GM12878 (cell line): ENCODE measurements at regions not wholly inside any gene's neighbourhood (a gene's known extent, or its start where the extent isn't known, plus 50 kb on each side); places are given as distances from the start of the nearest gene placed in this dataset.

Experiments
- ATAC-seq: fragments of 200-7000 bp; cut with Tn5 transposase; 3 replicates; pipeline ENCODE4 v1.9.1; 2020; ENCODE audit warnings: mild to moderate bottlenecking, moderate library complexity
- BruUV-seq: library from RNA; stranded (reverse); fragments of 400-500 nt; replicated peaks from 2 replicates; lab custom pipeline; 2021; lab: Mats Ljungman, UMichigan
- CTCF ChIA-PET: fragments of 300-600 bp; sonication (Branson Sonifier 250); formaldehyde crosslinking; extraction: SDS; loops from one replicate; lab custom pipeline; 2021; ENCODE audit warnings: inconsistent platforms; lab: Yijun Ruan, JAX
- POLR2A ChIA-PET: fragments of 350-600 bp; formaldehyde crosslinking; extraction: SDS; loops from one replicate; lab custom pipeline; 2021; ENCODE audit warnings: inconsistent platforms; lab: Charles Lee
- RAD21 ChIA-PET: fragments of 300-600 bp; sonication (Branson Sonifier 250); formaldehyde crosslinking; loops from one replicate; lab custom pipeline; 2023; ENCODE audit warnings: antibody characterized with exemption; ENCODE audit not compliant: unreplicated experiment; lab: Charles Lee
- SMC1A ChIA-PET: fragments of 300-600 bp; sonication (Branson Sonifier 250); formaldehyde crosslinking; loops from one replicate; lab custom pipeline; 2023; ENCODE audit not compliant: unreplicated experiment, uncharacterized antibody; lab: Charles Lee
- DNase-seq: peaks from one replicate; pipeline ENCODE4 v3.0.0-alpha.2; 2011; ENCODE audit warnings: low read depth, low spot score
- FAIRE-seq: peaks from 3 replicates; lab custom pipeline; 2011; peaks lifted over from hg19 to GRCh38; lab: Jason Lieb, UNC
- H2AFZ ChIP-seq: 2 replicates; pipeline ENCODE4 v1.6.0; 2011; ENCODE audit warnings: low read depth, low read length, control low read depth; ENCODE audit not compliant: control insufficient read depth
- H3K27ac ChIP-seq: 2 replicates; pipeline ENCODE4 v1.5.1; 2011; ENCODE audit warnings: control low read depth; ENCODE audit not compliant: control insufficient read depth, insufficient read depth
- H3K27me3 ChIP-seq, 2 experiments: replicated peaks in 1 of 2; 2 replicates each; pipeline versions ENCODE4 v1.6.0 to v1.6.1; 2011; ENCODE audit warnings: low read length in 1 of 2; ENCODE audit not compliant: control insufficient read depth in 2 of 2, insufficient read depth in 2 of 2
- H3K36me3 ChIP-seq, 2 experiments: 2 replicates each; pipeline ENCODE4 v1.5.1; 2011; ENCODE audit warnings: low read length in 1 of 2; ENCODE audit not compliant: control insufficient read depth in 2 of 2, insufficient read depth in 2 of 2
- H3K4me1 ChIP-seq: 2 replicates; pipeline ENCODE4 v1.6.1; 2011; ENCODE audit warnings: mild to moderate bottlenecking, low read length, moderate library complexity, mixed read lengths; ENCODE audit not compliant: control insufficient read depth, insufficient read depth
- H3K4me2 ChIP-seq: 2 replicates; pipeline ENCODE4 v1.6.0; 2011; ENCODE audit warnings: control low read depth; ENCODE audit not compliant: control insufficient read depth, insufficient read depth
- H3K4me3 ChIP-seq: fragments of 200-600 bp; sonication (generic); 2 replicates; pipeline ENCODE4 v1.5.1; 2016
- H3K79me2 ChIP-seq: 2 replicates; pipeline ENCODE4 v1.6.0; 2011; ENCODE audit warnings: low read length; ENCODE audit not compliant: control insufficient read depth, insufficient read depth
- H3K9ac ChIP-seq: 2 replicates; pipeline ENCODE4 v1.8.0; 2011; ENCODE audit warnings: low read length, control low read depth, mixed read lengths; ENCODE audit not compliant: control insufficient read depth, insufficient read depth
- H3K9me3 ChIP-seq: replicated peaks from 3 replicates; pipeline ENCODE4 v1.5.1; 2011; ENCODE audit warnings: mild to moderate bottlenecking, low read length; ENCODE audit not compliant: control insufficient read depth, insufficient read depth
- H4K20me1 ChIP-seq: 2 replicates; pipeline ENCODE4 v1.6.0; 2011; ENCODE audit not compliant: control insufficient read depth, insufficient read depth
- RELA ChIP-seq: fragments of 450-650 bp; IDR thresholded peaks from 2 replicates; pipeline ENCODE4 v1.8.0; 2014; ENCODE audit warnings: borderline replicate concordance; ENCODE audit not compliant: partially characterized antibody
- ZBTB11 ChIP-seq: fragments of 450-650 bp; formaldehyde crosslinking; IDR thresholded peaks from 2 replicates; pipeline ENCODE4 v1.5.0; 2022; ENCODE audit warnings: mild to moderate bottlenecking, missing genetic modification characterization
- WGBS: methylation state at CpG from one replicate; pipeline ENCODE4 v1.1.6; 2016; ENCODE audit warnings: low lambda C conversion rate; ENCODE audit not compliant: insufficient replicate concordance, insufficient coverage; ENCODE audit errors: missing lambda C conversion rate; 5-methylcytosine and 5-hydroxymethylcytosine counted together
- in situ Hi-C: fragments of 300-500 bp; cut with MboI; formaldehyde crosslinking; loops from 9 replicates; pipeline ENCODE4 v1.14.3; 2018; ENCODE audit warnings: mixed read lengths
- intact Hi-C: fragments of 100-400 bp; cut with micrococcal nuclease; formaldehyde crosslinking; loops from one replicate; pipeline ENCODE4 v1.14.2; 2022; ENCODE audit not compliant: unreplicated experiment

GRCh38 chr11:4190098-4190497 lies 95.5 kb downstream of the RRM1 start:
- ATAC-seq (no peak), FAIRE-seq (no peak), DNase-seq (no peak)
- Histone ChIP-seq H4K20me1 (no peaks in the 10 kb centered on the region), H3K27ac (no peak overlapping the region), H3K9me3 (no peaks in the 10 kb centered on the region), H3K4me3 (no peak overlapping the region), H3K4me1 (no peaks in the 10 kb centered on the region), H3K4me2 (no peak overlapping the region), H3K9ac (no peak overlapping the region), H3K36me3 (no peaks in the 10 kb centered on the region), H3K27me3 (no peaks in the 10 kb centered on the region; a peak in 1 of 4 replicates), H2AFZ (no peak overlapping the region), H3K79me2 (no peaks in the 10 kb centered on the region)
- no peak for TF ChIP-seq RELA
- TF ChIP-seq ZBTB11 (CRISPR knock-in tag) = no peak
- no TSS peak for BruUV-seq
- intact Hi-C loops = no loop called here
- CTCF ChIA-PET = no interaction called here
- in situ Hi-C loops = no loop called here
- WGBS = 42% methylated on average over 2 of the region's 2 CpGs
- POLR2A ChIA-PET = no interaction called here
- RAD21 ChIA-PET = no interaction called here
- SMC1A ChIA-PET = no interaction called here
